ENCODE measurements at regions not wholly inside any gene's neighbourhood (a gene's known extent, or its start where the extent isn't known, plus 50 kb on each side); places are given as distances from the start of the nearest gene placed in this dataset.

DNA sequence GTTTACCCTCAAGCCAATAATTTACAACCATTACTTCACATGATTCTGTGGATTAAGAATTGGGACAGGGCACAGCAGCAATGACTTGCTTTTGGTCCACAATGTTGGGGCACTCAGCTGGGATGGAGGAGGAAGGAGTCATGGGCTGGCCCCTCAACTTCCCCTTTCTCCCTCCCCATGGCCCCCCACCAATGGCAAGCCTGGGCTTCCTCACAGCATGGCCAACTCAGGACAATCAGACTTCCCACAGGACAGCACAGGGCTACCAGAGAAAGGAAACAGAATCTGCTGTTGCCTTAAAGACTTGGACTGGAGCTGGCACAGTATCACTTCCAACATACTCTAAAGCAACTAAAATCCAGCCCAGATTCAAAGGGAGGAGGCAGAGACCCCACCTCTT is 160.7 kb downstream of the PTPN20 start:
- H2AFZ ChIP-seq (ENCODE audit: low read depth), result no peak overlapping the region
- no peak overlapping the region for H3K4me3 ChIP-seq (IDR thresholded peaks at IDR 0.05; ENCODE audit: insufficient read depth, low read depth, low read length)
- H4K20me1 ChIP-seq (ENCODE audit: insufficient read depth), result no peaks in the 10 kb centered on the region
- H3K4me1 ChIP-seq (ENCODE audit: low read depth, poor library complexity, severe bottlenecking), result no peaks in the 10 kb centered on the region
- TF ChIP-seq, protein P1, sequence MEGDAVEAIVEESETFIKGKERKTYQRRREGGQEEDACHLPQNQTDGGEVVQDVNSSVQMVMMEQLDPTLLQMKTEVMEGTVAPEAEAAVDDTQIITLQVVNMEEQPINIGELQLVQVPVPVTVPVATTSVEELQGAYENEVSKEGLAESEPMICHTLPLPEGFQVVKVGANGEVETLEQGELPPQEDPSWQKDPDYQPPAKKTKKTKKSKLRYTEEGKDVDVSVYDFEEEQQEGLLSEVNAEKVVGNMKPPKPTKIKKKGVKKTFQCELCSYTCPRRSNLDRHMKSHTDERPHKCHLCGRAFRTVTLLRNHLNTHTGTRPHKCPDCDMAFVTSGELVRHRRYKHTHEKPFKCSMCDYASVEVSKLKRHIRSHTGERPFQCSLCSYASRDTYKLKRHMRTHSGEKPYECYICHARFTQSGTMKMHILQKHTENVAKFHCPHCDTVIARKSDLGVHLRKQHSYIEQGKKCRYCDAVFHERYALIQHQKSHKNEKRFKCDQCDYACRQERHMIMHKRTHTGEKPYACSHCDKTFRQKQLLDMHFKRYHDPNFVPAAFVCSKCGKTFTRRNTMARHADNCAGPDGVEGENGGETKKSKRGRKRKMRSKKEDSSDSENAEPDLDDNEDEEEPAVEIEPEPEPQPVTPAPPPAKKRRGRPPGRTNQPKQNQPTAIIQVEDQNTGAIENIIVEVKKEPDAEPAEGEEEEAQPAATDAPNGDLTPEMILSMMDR (conservative IDR thresholded peaks at IDR 0.05; ENCODE audit: low read depth, low read length), result no peak
- H3K36me3 ChIP-seq (ENCODE audit: insufficient read depth), result no peaks in the 10 kb centered on the region
- no peaks in the 10 kb centered on the region for H3K27me3 ChIP-seq (ENCODE audit: insufficient read depth, low read depth)
- H3K27ac ChIP-seq, result no peak overlapping the region
- no peak overlapping the region for H3K9ac ChIP-seq
- H3K79me2 ChIP-seq (ENCODE audit: insufficient read depth, low read depth), result no peaks in the 10 kb centered on the region
- no peak overlapping the region for H3K4me2 ChIP-seq

DNA sequence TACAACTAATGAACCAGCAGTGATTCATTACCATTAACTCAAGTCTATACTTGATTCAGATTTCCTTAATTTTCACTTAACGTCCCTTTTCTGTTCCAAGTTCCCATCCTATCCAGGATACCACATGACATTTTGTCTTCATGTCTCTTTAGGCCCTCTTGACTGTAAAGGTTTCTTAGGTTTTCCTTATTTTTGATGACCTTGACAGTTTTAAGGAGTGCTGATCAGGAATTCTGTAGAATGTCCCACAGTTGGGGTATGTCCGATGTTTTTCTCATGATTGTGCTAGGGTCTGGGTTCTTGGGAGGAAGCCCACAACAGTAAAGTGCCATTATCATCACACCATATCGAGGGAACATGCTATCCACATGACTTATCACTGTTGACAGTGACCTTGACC is 162.7 kb downstream of the PTPN20 start:
- no peaks in the 10 kb centered on the region for H3K79me2 ChIP-seq (ENCODE audit: insufficient read depth, low read depth)
- TF ChIP-seq, protein P1 (conservative IDR thresholded peaks at IDR 0.05; ENCODE audit: low read depth, low read length), result no peak
- no peak overlapping the region for H3K27ac ChIP-seq
- no peak overlapping the region for H3K9ac ChIP-seq
- no peak overlapping the region for H2AFZ ChIP-seq (ENCODE audit: low read depth)
- H3K36me3 ChIP-seq (ENCODE audit: insufficient read depth), result no peaks in the 10 kb centered on the region
- H3K4me3 ChIP-seq (IDR thresholded peaks at IDR 0.05; ENCODE audit: insufficient read depth, low read depth, low read length), result no peak overlapping the region
- H3K4me2 ChIP-seq, result no peak overlapping the region
- peaks cover 12% of the 10 kb centered on the region for H3K4me1 ChIP-seq (ENCODE audit: low read depth, poor library complexity, severe bottlenecking)
- H4K20me1 ChIP-seq (ENCODE audit: insufficient read depth), result no peaks in the 10 kb centered on the region
- H3K27me3 ChIP-seq (ENCODE audit: insufficient read depth, low read depth), result no peaks in the 10 kb centered on the region

DNA sequence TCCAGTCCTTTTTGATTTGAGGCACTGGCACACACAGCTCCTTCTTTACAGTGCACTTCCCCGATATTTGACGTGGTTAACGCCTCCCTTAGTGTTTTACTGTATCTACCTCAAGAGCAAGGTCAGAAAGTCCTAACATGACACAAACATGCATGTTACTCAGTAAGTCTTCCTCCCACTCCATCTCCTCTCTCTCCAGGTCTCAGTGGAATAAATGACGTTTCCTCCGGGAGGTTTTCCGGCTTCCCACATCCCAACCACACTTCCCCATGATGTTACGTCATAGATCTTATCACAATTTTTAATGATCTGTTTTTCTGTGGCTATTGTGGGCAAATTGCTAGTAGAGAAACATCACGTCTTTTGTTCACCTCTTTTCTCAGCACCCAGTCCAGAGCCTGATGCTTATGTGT is 165.7 kb downstream of the PTPN20 start:
- Histone ChIP-seq H2AFZ (ENCODE audit: low read depth) (no peak overlapping the region), H3K4me3 (IDR thresholded peaks at IDR 0.05; ENCODE audit: insufficient read depth, low read depth, low read length) (no peak overlapping the region), H4K20me1 (ENCODE audit: insufficient read depth) (no peaks in the 10 kb centered on the region), H3K4me2 (no peak overlapping the region), H3K79me2 (ENCODE audit: insufficient read depth, low read depth) (no peaks in the 10 kb centered on the region), H3K4me1 (ENCODE audit: low read depth, poor library complexity, severe bottlenecking) (peaks cover 36% of the 10 kb centered on the region), H3K36me3 (ENCODE audit: insufficient read depth) (no peaks in the 10 kb centered on the region), H3K9ac (no peak overlapping the region), H3K27ac (no peak overlapping the region), H3K27me3 (ENCODE audit: insufficient read depth, low read depth) (no peaks in the 10 kb centered on the region)
- TF ChIP-seq, protein P1 (conservative IDR thresholded peaks at IDR 0.05; ENCODE audit: low read depth, low read length), result no peak

DNA sequence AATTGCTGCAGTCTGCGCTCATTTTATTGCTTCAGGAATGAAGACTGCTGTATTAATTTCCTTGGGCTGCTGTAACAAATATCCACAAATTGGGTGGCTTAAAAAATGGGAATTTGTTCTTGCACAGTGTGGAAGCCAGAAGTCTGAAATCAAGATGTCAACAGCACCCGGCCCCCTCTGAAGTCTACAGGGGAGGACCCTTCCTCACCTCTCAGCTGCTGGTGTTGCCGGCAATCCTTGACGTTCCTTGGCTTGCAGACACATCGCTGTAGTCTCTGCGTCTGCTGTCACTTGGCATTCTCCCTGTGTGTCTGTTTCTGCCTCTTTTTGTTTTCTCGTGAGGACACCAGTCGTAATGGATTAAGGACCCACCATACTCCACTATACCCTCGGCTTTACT is 166.2 kb downstream of the PTPN20 start:
- H2AFZ ChIP-seq (ENCODE audit: low read depth), result no peak overlapping the region
- no peak overlapping the region for H3K9ac ChIP-seq
- no peaks in the 10 kb centered on the region for H3K36me3 ChIP-seq (ENCODE audit: insufficient read depth)
- H4K20me1 ChIP-seq (ENCODE audit: insufficient read depth), result no peaks in the 10 kb centered on the region
- no peak overlapping the region for H3K4me2 ChIP-seq
- peaks cover 36% of the 10 kb centered on the region for H3K4me1 ChIP-seq (ENCODE audit: low read depth, poor library complexity, severe bottlenecking)
- TF ChIP-seq, protein P1 (conservative IDR thresholded peaks at IDR 0.05; ENCODE audit: low read depth, low read length), result no peak
- no peak overlapping the region for H3K27ac ChIP-seq
- no peaks in the 10 kb centered on the region for H3K27me3 ChIP-seq (ENCODE audit: insufficient read depth, low read depth)
- H3K79me2 ChIP-seq (ENCODE audit: insufficient read depth, low read depth), result no peaks in the 10 kb centered on the region
- H3K4me3 ChIP-seq (IDR thresholded peaks at IDR 0.05; ENCODE audit: insufficient read depth, low read depth, low read length), result no peak overlapping the region
